ENCODE measurements at regions not wholly inside any gene's neighbourhood (a gene's known extent, or its start where the extent isn't known, plus 50 kb on each side); places are given as distances from the start of the nearest gene placed in this dataset.
"Not testable (repeated sequence)": the region's sequence is repeated elsewhere in the genome, so short reads cannot be mapped to it uniquely, and the experiment has no call there.

GRCh38 chr11:91081440-91082043, 858.7 kb upstream of the CHORDC1 start:
- ATAC-seq (ENCODE audit: low read depth): no peak
- Mint-ChIP-seq H3K36me3 (no peaks in the 10 kb centered on the region), H3K4me1 (no peaks in the 10 kb centered on the region), H3K27ac (no peak overlapping the region), H3K4me3 (no peak overlapping the region), H3K27me3 (no peaks in the 10 kb centered on the region), H3K9me3 (peaks cover 6% of the 10 kb centered on the region)
- POLR2A ChIA-PET: no interaction called here
- DNase-seq: no peak

DNA sequence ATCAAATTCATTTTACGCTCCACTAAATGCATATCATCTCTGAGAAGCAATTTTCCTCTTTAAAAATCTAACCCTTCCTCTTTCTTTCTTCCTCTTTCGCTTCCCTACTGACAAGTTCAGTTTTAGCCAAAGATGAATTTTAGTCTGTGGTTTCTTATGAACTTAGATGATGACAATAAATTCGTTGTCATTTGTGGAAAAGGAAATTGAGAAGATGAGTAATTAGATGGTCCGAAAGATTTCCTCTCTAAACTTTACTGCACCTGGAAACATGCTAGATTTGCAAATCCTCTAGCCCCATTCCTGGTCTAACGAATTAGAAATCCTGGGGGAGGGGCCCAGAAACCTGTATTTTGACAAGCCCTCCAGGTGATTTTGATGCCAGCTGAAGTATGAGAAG, 855.4 kb upstream of the CHORDC1 start:
- DNase-seq (no peak), ATAC-seq (ENCODE audit: low read depth) (no peak)
- Mint-ChIP-seq H3K9me3 (peaks cover 3% of the 10 kb centered on the region), H3K4me3 (no peak overlapping the region), H3K36me3 (no peaks in the 10 kb centered on the region), H3K27ac (no peak overlapping the region), H3K4me1 (no peaks in the 10 kb centered on the region), H3K27me3 (no peaks in the 10 kb centered on the region)
- POLR2A ChIA-PET: no interaction called here

GRCh38 chr11:91075032-91075695, 852.3 kb upstream of the CHORDC1 start:
- H3K27me3 Mint-ChIP-seq: no peaks in the 10 kb centered on the region
- no peaks in the 10 kb centered on the region for H3K36me3 Mint-ChIP-seq
- no peak overlapping the region for H3K27ac Mint-ChIP-seq
- peaks cover 4% of the 10 kb centered on the region for H3K9me3 Mint-ChIP-seq
- H3K4me3 Mint-ChIP-seq: no peak overlapping the region
- POLR2A ChIA-PET: no interaction called here
- DNase-seq: no peak
- no peak for ATAC-seq (ENCODE audit: low read depth)
- H3K4me1 Mint-ChIP-seq: no peaks in the 10 kb centered on the region

DNA sequence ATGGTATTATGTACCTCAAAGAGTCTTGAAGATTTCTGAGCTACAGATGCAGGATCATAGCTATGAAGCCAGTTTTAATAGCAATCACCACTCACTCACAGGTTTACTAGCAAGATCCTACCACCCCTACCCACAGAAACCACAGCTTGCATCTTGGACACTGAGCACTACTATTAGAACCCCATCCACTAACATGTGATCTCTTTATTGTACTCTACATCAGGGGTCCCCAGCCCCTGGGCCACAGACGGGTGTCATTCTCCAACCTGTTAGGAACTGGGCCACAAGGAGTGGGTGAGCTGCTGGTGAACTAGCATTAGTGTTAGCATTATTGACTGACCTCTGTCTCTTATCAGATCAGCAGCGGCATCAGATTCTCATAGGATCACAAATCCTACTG, 844.8 kb upstream of the CHORDC1 start:
- Mint-ChIP-seq H3K27me3 (no peaks in the 10 kb centered on the region), H3K36me3 (no peaks in the 10 kb centered on the region), H3K4me3 (no peak overlapping the region), H3K4me1 (no peaks in the 10 kb centered on the region), H3K9me3 (peaks cover 7% of the 10 kb centered on the region), H3K27ac (no peak overlapping the region)
- POLR2A ChIA-PET: no interaction called here
- no peak for ATAC-seq (ENCODE audit: low read depth)
- no peak for DNase-seq

DNA sequence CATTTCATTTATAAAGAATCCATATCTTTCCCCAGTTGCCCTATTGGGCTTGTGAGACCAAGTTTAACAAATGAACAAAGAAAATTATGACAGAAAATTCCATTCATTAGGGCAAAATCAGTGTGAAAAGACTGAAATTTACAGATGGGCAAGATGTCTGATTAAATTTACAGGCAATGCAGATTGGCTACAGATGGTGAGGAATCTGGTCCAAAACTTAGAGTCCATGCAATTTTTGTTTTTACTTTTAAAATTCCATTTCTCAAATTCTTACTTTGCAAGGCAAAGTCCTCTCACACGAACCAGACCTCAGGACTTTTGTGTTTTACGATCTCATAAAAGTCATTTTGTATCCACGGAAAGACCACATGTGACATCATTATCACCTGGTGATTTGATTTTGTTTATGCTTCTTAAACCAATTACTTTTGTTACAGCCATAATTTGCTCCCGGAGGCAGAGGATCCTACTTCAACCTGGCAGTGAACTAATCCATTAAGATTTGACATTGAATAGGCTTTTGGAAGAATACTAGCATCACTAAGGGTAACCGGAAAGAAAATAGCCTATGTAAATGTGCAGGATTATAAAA, 843.7 kb upstream of the CHORDC1 start:
- no peaks in the 10 kb centered on the region for H3K36me3 Mint-ChIP-seq
- H3K27ac Mint-ChIP-seq: no peak overlapping the region
- no peak for DNase-seq
- ATAC-seq (ENCODE audit: low read depth): no peak
- no peaks in the 10 kb centered on the region for H3K4me1 Mint-ChIP-seq
- no peak overlapping the region for H3K4me3 Mint-ChIP-seq
- POLR2A ChIA-PET: no interaction called here
- H3K27me3 Mint-ChIP-seq: no peaks in the 10 kb centered on the region
- H3K9me3 Mint-ChIP-seq: peaks cover 4% of the 10 kb centered on the region

- POLR2A ChIA-PET; H3K9me3 Mint-ChIP-seq; H3K27ac Mint-ChIP-seq; H3K36me3 Mint-ChIP-seq; H3K4me3 Mint-ChIP-seq; H3K27me3 Mint-ChIP-seq; H3K4me1 Mint-ChIP-seq; DNase-seq; ATAC-seq (ENCODE audit: low read depth): not testable (repeated sequence)
Measured at GRCh38 chr11:91063399-91063798, 840.5 kb upstream of the CHORDC1 start.

DNA sequence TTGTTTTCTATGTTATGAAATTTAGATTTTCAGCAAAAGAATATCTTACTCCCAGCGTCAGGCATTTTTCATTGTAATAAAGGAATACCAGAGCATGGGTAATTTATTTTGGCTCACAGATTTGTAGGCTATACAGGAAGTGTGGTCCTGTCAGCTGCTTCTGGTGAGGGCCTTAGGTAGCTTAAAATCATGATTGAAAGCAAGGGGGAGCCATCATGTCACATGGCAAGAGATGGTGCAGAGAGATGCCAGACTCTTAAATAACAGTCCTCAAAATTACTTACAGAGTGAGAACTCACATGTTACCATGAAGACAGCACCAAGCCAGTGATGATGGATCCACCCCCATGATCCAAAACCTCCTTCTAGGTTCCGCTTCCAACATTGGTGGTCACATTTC, 825.0 kb upstream of the CHORDC1 start:
- Mint-ChIP-seq H3K4me3 (no peak overlapping the region), H3K27ac (no peak overlapping the region), H3K4me1 (no peaks in the 10 kb centered on the region), H3K9me3 (peaks cover 1% of the 10 kb centered on the region), H3K36me3 (no peaks in the 10 kb centered on the region), H3K27me3 (no peaks in the 10 kb centered on the region)
- DNase-seq (no peak), ATAC-seq (ENCODE audit: low read depth) (no peak)
- POLR2A ChIA-PET: no interaction called here

DNA sequence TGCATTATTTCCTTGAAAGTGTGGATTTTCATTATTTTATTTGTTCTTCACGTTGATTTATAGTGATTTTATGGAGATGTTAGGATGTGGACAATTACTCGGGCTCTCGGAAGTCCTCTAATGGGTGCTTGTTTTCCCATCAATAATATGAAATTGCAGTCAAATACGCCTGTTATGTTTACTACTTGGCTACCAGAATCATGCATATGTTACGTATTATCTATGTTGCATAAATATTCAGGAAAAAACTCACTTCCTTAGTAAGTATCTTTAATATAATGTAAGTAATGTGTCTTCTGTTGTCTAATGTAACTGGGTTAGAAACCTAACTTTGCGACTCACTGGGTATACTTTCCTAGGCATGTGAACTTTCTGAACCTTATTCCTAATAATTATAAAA, 823.4 kb upstream of the CHORDC1 start:
- no peaks in the 10 kb centered on the region for H3K27me3 Mint-ChIP-seq
- ATAC-seq (ENCODE audit: low read depth) (no peak), DNase-seq (no peak)
- no peaks in the 10 kb centered on the region for H3K36me3 Mint-ChIP-seq
- H3K27ac Mint-ChIP-seq: no peak overlapping the region
- no peak overlapping the region for H3K4me3 Mint-ChIP-seq
- POLR2A ChIA-PET: no interaction called here
- H3K4me1 Mint-ChIP-seq: no peaks in the 10 kb centered on the region
- peaks cover 2% of the 10 kb centered on the region for H3K9me3 Mint-ChIP-seq

DNA sequence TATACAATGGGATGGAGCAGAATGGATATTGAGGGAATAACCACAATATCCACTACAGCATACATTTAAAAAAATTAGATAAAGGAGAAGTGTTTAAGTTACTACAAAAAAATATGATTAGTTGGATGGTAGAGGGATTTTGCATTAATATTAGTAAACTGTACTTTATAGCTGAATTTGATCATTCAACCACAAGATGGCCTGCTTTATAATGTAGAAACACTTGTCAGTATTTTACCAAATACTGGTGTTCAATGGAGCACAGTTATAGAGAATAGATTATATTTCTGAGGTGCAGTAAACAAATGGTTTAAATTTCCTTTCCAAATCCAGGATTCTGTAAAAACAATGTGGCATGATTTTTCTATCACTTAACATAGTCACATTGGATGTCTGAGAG, 818.8 kb upstream of the CHORDC1 start:
- Mint-ChIP-seq H3K4me3 (no peak overlapping the region), H3K4me1 (no peaks in the 10 kb centered on the region), H3K9me3 (peaks cover 10% of the 10 kb centered on the region), H3K27me3 (no peaks in the 10 kb centered on the region), H3K36me3 (no peaks in the 10 kb centered on the region), H3K27ac (no peak overlapping the region)
- DNase-seq (no peak), ATAC-seq (ENCODE audit: low read depth) (no peak)
- POLR2A ChIA-PET: no interaction called here

GRCh38 chr11:91023731-91024130, 800.9 kb upstream of the CHORDC1 start:
- no peaks in the 10 kb centered on the region for H3K4me1 Mint-ChIP-seq
- no peak for ATAC-seq (ENCODE audit: low read depth)
- POLR2A ChIA-PET: no interaction called here
- no peak for DNase-seq
- no peaks in the 10 kb centered on the region for H3K27me3 Mint-ChIP-seq
- peaks cover under 1% of the 10 kb centered on the region for H3K9me3 Mint-ChIP-seq
- no peak overlapping the region for H3K27ac Mint-ChIP-seq
- H3K4me3 Mint-ChIP-seq: no peak overlapping the region
- H3K36me3 Mint-ChIP-seq: no peaks in the 10 kb centered on the region

DNA sequence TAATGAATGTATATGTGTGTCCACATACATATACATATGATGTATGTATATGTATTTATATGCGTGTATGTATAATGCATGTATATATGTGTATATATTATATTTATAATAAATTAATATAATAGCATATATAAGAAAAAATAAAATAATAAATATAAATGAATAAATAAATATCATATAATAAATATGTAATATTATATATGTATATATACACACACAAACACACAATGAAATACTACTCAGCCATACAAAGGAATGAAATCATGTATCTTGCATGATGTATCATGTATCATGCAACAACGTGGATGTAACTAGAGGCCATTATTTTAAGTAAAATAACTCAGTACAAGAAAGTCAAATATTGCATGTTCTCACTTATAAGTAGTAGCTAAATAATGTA, 788.7 kb upstream of the CHORDC1 start:
- H3K4me1 Mint-ChIP-seq: no peaks in the 10 kb centered on the region
- H3K27me3 Mint-ChIP-seq: no peaks in the 10 kb centered on the region
- H3K9me3 Mint-ChIP-seq: peaks cover 3% of the 10 kb centered on the region
- no peak overlapping the region for H3K27ac Mint-ChIP-seq
- H3K4me3 Mint-ChIP-seq: no peak overlapping the region
- no peak for ATAC-seq (ENCODE audit: low read depth)
- no peak for DNase-seq
- POLR2A ChIA-PET: no interaction called here
- H3K36me3 Mint-ChIP-seq: no peaks in the 10 kb centered on the region

DNA sequence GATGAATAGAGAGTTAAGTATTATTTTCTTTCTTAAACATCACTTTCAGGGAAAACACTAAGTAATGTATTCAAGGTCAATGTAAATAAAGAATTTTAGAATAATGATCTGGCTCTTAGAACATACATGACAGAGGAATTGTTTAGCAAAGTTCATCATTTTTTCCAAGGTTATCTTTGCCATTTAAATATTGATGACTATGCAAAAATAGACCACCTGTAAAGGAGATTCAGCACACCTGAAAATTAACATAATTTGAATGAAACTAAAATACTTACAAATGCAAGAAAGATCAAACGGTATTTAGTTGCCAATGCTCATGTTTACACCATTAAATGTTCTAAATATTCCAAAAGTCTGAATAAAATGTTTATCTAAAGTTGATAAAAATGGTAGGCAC, 782.6 kb upstream of the CHORDC1 start:
- Mint-ChIP-seq H3K27ac (no peak overlapping the region), H3K36me3 (no peaks in the 10 kb centered on the region), H3K4me1 (no peaks in the 10 kb centered on the region), H3K4me3 (no peak overlapping the region), H3K27me3 (no peaks in the 10 kb centered on the region), H3K9me3 (peaks cover 2% of the 10 kb centered on the region)
- no peak for ATAC-seq (ENCODE audit: low read depth)
- POLR2A ChIA-PET: no interaction called here
- no peak for DNase-seq

GRCh38 chr11:90997241-90997640, 774.4 kb upstream of the CHORDC1 start:
- Mint-ChIP-seq H3K36me3 (no peaks in the 10 kb centered on the region), H3K4me1 (no peaks in the 10 kb centered on the region), H3K9me3 (peaks cover 6% of the 10 kb centered on the region), H3K27me3 (no peaks in the 10 kb centered on the region), H3K4me3 (no peak overlapping the region), H3K27ac (no peak overlapping the region)
- POLR2A ChIA-PET: no interaction called here
- no peak for DNase-seq
- ATAC-seq (ENCODE audit: low read depth): no peak

DNA sequence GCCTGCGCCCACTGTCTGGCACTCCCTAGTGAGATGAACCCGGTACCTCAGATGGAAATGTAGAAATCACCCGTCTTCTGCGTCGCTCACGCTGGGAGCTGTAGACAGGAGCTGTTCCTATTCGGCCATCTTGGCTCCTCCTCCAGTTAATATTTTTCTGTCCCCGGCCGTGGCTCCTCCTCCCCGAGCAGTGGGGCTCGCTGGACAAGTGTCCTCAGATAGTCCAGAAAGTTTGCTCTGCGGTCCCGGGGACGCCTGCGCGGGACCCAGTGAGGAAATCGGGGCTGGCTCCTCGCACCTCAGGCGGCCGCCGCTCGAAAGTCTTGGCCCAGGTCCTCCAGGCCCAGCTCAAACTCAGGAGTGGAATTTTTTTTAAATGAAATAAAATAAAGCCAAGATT, 749.3 kb upstream of the CHORDC1 start:
- H3K4me3 Mint-ChIP-seq; H3K27me3 Mint-ChIP-seq; H3K9me3 Mint-ChIP-seq; ATAC-seq (ENCODE audit: low read depth); H3K27ac Mint-ChIP-seq; H3K4me1 Mint-ChIP-seq; DNase-seq; H3K36me3 Mint-ChIP-seq; POLR2A ChIA-PET: not testable (repeated sequence)

All from activated naive CD8-positive, alpha-beta T cell treated with anti-CD3 and anti-CD28 coated beads, Interleukin-2, amount 10 ng/mL, durations not matched to agents 7 days and 5 days (primary cell).